Esophagus squamous epithelium (tissue), 5 donors: ENCODE measurements at regions not wholly inside any gene's neighbourhood (a gene's known extent, or its start where the extent isn't known, plus 50 kb on each side); places are given as distances from the start of the nearest gene placed in this dataset.

Experiments
- DNase-seq: peaks from one replicate; lab custom pipeline; 2025; lab: John Stamatoyannopoulos, UW
- H3K27ac ChIP-seq, 4 donors: fragments of 200-600 bp; sonication (generic); one replicate each; pipeline ENCODE4 v1.5.1; 2016 to 2019; ENCODE audit warnings: mild to moderate bottlenecking in 1 of 4
- H3K27me3 ChIP-seq, 4 donors: fragments of 200-600 bp; sonication (generic); 1 replicate in 3 of 4; 2 replicates in 1 of 4; pipeline versions ENCODE4 v1.5.1 to v1.6.0; 2017 to 2021; ENCODE audit warnings: antibody characterized with exemption in 1 of 4
- H3K36me3 ChIP-seq, 3 donors: fragments of 200-600 bp; sonication (generic); one replicate each; pipeline ENCODE4 v1.5.1; 2016 to 2019
- H3K4me1 ChIP-seq, 3 donors: fragments of 200-600 bp; sonication (generic); one replicate each; pipeline ENCODE4 v1.5.1; 2017 to 2019
- H3K4me3 ChIP-seq, 4 donors: fragments of 200-600 bp; sonication (generic); 1 replicate in 3 of 4; 2 replicates in 1 of 4; pipeline ENCODE4 v1.5.1; 2016 to 2019; ENCODE audit warnings: mild to moderate bottlenecking in 2 of 4, moderate library complexity in 1 of 4
- H3K9me3 ChIP-seq, 3 donors: fragments of 200-600 bp; sonication (generic); one replicate each; pipeline ENCODE4 v1.5.1; 2016 to 2019
- CTCF ChIP-seq, 6 experiments: fragments of 450-650 bp in 4 of 6; fragments of 200-600 bp in 2 of 6; sonication (generic) in 2 of 6; IDR thresholded peaks; one replicate each; pipeline ENCODE4 v1.5.1; 2016 to 2019; ENCODE audit warnings: antibody characterized with exemption in 6 of 6, mild to moderate bottlenecking in 4 of 6, moderate library complexity in 4 of 6
- POLR2A ChIP-seq, 4 donors: fragments of 450-650 bp; IDR thresholded peaks; one replicate each; pipeline ENCODE4 v1.6.1; 2017; ENCODE audit warnings: antibody characterized with exemption in 4 of 4, mild to moderate bottlenecking in 4 of 4, moderate library complexity in 3 of 4
- WGBS, 2 donors: methylation state at CpG; one replicate each; pipeline ENCODE4 v1.1.5; 2018; 5-methylcytosine and 5-hydroxymethylcytosine counted together
- intact Hi-C: fragments of 100-400 bp; cut with DNase I; formaldehyde crosslinking; loops from one replicate; pipeline ENCODE4 v1.15.0; 2022
- donor health status: DM: yes; HTN: yes; CAD: no.

- Histone ChIP-seq H3K9me3 (peaks cover 0 to 11% (median 0%) of the 10 kb centered on the region in 3 donors), H3K27me3 (no peaks in the 10 kb centered on the region), H3K36me3 (no peaks in the 10 kb centered on the region), H3K27ac (no peak overlapping the region), H3K4me3 (no peak overlapping the region), H3K4me1 (no peaks in the 10 kb centered on the region)
- 70 to 78% methylated on average over 4 of the region's 4 CpGs for WGBS, 2 donors
- TF ChIP-seq CTCF (IDR thresholded peaks at IDR 0.05) (no peak), POLR2A (IDR thresholded peaks at IDR 0.05) (no peak)
- intact Hi-C loops: no loop called here
- no peak for DNase-seq
These were observed 143.7 kb upstream of the RPRM start for GRCh38 chr2:153622285-153622684.

GRCh38 chr2:153623020-153623419, 144.5 kb upstream of the RPRM start:
- H3K36me3 ChIP-seq: no peaks in the 10 kb centered on the region
- intact Hi-C loops: no loop called here
- no peaks in the 10 kb centered on the region for H3K4me1 ChIP-seq
- H3K9me3 ChIP-seq: peaks cover 0 to 11% (median 0%) of the 10 kb centered on the region in 3 donors
- H3K4me3 ChIP-seq: no peak overlapping the region
- no peak for DNase-seq
- 0 to 14% methylated on average over 1 of the region's 1 CpG for WGBS, 2 donors
- H3K27ac ChIP-seq: no peak overlapping the region
- no peaks in the 10 kb centered on the region for H3K27me3 ChIP-seq
- TF ChIP-seq POLR2A (IDR thresholded peaks at IDR 0.05) (no peak), CTCF (IDR thresholded peaks at IDR 0.05) (no peak)

DNA sequence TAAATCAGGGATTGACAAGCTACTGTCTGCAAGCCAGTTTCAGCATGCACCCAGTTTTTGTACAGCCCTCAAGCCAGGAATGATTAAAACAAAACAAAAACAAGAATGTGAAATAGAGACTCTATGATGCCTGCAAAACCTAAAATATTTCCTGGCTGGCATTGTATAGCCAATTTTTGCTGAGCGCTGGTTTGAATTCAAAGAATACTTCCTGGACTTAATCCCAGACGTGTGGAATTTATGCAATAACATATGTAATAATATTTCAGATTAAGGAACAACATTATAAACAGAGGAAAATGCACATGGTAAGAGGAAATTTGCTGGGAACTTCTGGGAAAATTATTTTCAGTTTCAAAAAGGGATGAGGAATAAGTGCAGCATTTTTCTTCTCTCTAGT, 148.1 kb upstream of the RPRM start:
- Histone ChIP-seq H3K4me1 (no peaks in the 10 kb centered on the region), H3K4me3 (no peak overlapping the region), H3K27ac (no peak overlapping the region), H3K27me3 (no peaks in the 10 kb centered on the region), H3K36me3 (no peaks in the 10 kb centered on the region), H3K9me3 (no peaks in the 10 kb centered on the region)
- no peak for DNase-seq
- 35 to 42% methylated on average over 2 of the region's 2 CpGs for WGBS, 2 donors
- TF ChIP-seq POLR2A (IDR thresholded peaks at IDR 0.05) (no peak), CTCF (IDR thresholded peaks at IDR 0.05) (no peak)
- intact Hi-C loops: no loop called here

DNA sequence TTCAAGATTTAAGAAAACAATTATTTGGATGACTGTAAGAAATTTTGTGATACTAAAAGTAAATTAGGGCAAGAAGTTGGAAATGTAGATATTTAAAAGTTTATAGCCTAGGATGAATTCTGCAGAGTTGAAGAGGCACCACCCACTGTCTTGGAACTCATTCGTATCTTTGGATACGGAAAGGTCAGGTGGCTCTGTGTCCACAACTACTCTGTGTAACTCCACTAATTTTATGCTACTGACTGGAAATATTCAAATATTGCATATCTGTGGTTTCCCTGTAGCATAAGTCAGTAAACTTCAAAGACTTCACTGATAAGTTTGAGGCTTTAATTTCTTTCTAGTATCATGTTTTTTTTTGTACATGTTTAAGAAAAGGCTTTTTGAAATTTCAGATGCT, 156.9 kb upstream of the RPRM start:
- Histone ChIP-seq H3K27me3 (no peaks in the 10 kb centered on the region), H3K4me3 (no peak overlapping the region), H3K36me3 (no peaks in the 10 kb centered on the region), H3K4me1 (no peaks in the 10 kb centered on the region), H3K27ac (no peak overlapping the region), H3K9me3 (no peaks in the 10 kb centered on the region)
- WGBS, 2 donors: 67 to 76% methylated on average over 2 of the region's 2 CpGs
- intact Hi-C loops: no loop called here
- DNase-seq: no peak
- TF ChIP-seq CTCF (IDR thresholded peaks at IDR 0.05) (no peak), POLR2A (IDR thresholded peaks at IDR 0.05) (no peak)

- no peak for TF ChIP-seq CTCF (IDR thresholded peaks at IDR 0.05)
- TF ChIP-seq POLR2A (IDR thresholded peaks at IDR 0.05): no peak
- no peak overlapping the region for H3K27ac ChIP-seq
- no peak overlapping the region for H3K4me3 ChIP-seq
- 63 to 84% methylated on average over 2 of the region's 2 CpGs for WGBS, 2 donors
- intact Hi-C loops: no loop called here
- H3K9me3 ChIP-seq: no peaks in the 10 kb centered on the region
- no peak for DNase-seq
- H3K4me1 ChIP-seq: no peaks in the 10 kb centered on the region
- H3K36me3 ChIP-seq: no peaks in the 10 kb centered on the region
- H3K27me3 ChIP-seq: no peaks in the 10 kb centered on the region
These were observed 162.5 kb upstream of the RPRM start for GRCh38 chr2:153641046-153641445.
